ENCODE measurements at regions not wholly inside any gene's neighbourhood (a gene's known extent, or its start where the extent isn't known, plus 50 kb on each side); places are given as distances from the start of the nearest gene placed in this dataset.

GRCh38 chr18:34637094-34637801 lies 72.8 kb upstream of the DTNA start:
- Histone ChIP-seq H3K4me3 (replicated peaks in 1 of 3; ENCODE audit: insufficient read depth in 1 of 3, low read depth in 1 of 3, low read length in 3 of 3) (no peak overlapping the region), H2AFZ (ENCODE audit: low read depth, low read length) (no peak overlapping the region), H3K9me3 (replicated peaks; ENCODE audit: control insufficient read depth, insufficient read depth, low read length) (no peaks in the 10 kb centered on the region), H3K27ac (ENCODE audit: insufficient read depth, low read depth, low read length) (no peak overlapping the region), H3K4me2 (ENCODE audit: insufficient read depth, low read length) (no peak overlapping the region), H4K20me1 (replicated peaks; ENCODE audit: control insufficient read depth, extremely low read depth, insufficient read depth, low read length) (no peaks in the 10 kb centered on the region), H3K4me1 (ENCODE audit: control insufficient read depth, extremely low read depth, insufficient read depth, low read length) (no peaks in the 10 kb centered on the region), H3K9me1 (replicated peaks; ENCODE audit: control insufficient read depth, extremely low read depth, insufficient read depth, low read length) (no peaks in the 10 kb centered on the region), H3K9ac (replicated peaks; ENCODE audit: extremely low read depth, insufficient read depth, low read length) (no peak overlapping the region), H3K36me3 (ENCODE audit: control insufficient read depth in 2 of 2, extremely low read depth in 1 of 2, insufficient read depth in 2 of 2, low read length in 2 of 2) (no peaks in the 10 kb centered on the region), H3K79me2 (ENCODE audit: control insufficient read depth, insufficient read depth, low read length) (no peaks in the 10 kb centered on the region), H3K27me3 (ENCODE audit: control insufficient read depth in 2 of 2, insufficient read depth in 2 of 2, low read length in 2 of 2) (no peaks in the 10 kb centered on the region)
- dilution Hi-C loops (cut with MboI; ENCODE audit: extremely low pct_ligation_motif_present, low sequenced_read_pairs) (no loop called here), intact Hi-C loops (cut with micrococcal nuclease) (no loop called here)
- ChIA-PET POLR2A (interaction anchor here (0.5 kb wide), 1 partner anchor 928 kb away, joined by 5 read pairs; no protein-coding TSS in a partner anchor), CTCF (interaction anchor here (1.3 kb wide), 1 partner anchor 151 kb away, joined by 3 read pairs; no protein-coding TSS in a partner anchor)
- BruUV-seq (replicated peaks) = no TSS peak
- TF ChIP-seq EZH2 (IDR thresholded peaks at IDR 0.05; ENCODE audit: borderline replicate concordance, low read depth, low read length, severe bottlenecking) (no peak), GATA2 (IDR thresholded peaks at IDR 0.05; ENCODE audit: insufficient read depth, insufficient read length, low read depth, low read length) (no peak), CTCF (IDR thresholded peaks at IDR 0.05; ENCODE audit: extremely low read depth in 1 of 2, insufficient read depth in 1 of 2, low read depth in 1 of 2, low read length in 2 of 2) (no peak), POLR2AphosphoS5 (IDR thresholded peaks at IDR 0.05; ENCODE audit: insufficient read depth, low read depth, low read length) (no peak), FOS (IDR thresholded peaks at IDR 0.05; ENCODE audit: borderline replicate concordance, insufficient read depth, low read length) (no peak), MAX (IDR thresholded peaks at IDR 0.05; ENCODE audit: insufficient read depth, insufficient read length) (no peak), MYC (IDR thresholded peaks at IDR 0.05; ENCODE audit: low read depth, low read length) (no peak), POLR2A (IDR thresholded peaks at IDR 0.05; ENCODE audit: low read depth, low read length) (no peak), JUN (IDR thresholded peaks at IDR 0.05; ENCODE audit: borderline replicate concordance, insufficient read depth, insufficient read length, low read depth) (no peak)
- no peak for FAIRE-seq
- DNase-seq (ENCODE audit: low read depth, low spot score) = no peak

All from endothelial cell of umbilical vein (primary cell).